ENCODE measurements at regions not wholly inside any gene's neighbourhood (a gene's known extent, or its start where the extent isn't known, plus 50 kb on each side); places are given as distances from the start of the nearest gene placed in this dataset.

GRCh38 chr9:95764533-95765319, 110.8 kb upstream of the ERCC6L2 start:
- Histone ChIP-seq H3K27me3 (ENCODE audit: insufficient read depth, poor library complexity, severe bottlenecking) (no peaks in the 10 kb centered on the region), H3K4me3 (replicated peaks; ENCODE audit: insufficient read depth, low read length) (no peak overlapping the region), H3K27ac (replicated peaks) (no peak overlapping the region)
- DNase-seq (ENCODE audit: low read depth in 1 of 2, low spot score in 1 of 2), result no peak
- TF ChIP-seq REST (IDR thresholded peaks at IDR 0.05; ENCODE audit: insufficient replicate concordance, low read depth), result no peak
- TF ChIP-seq CTCF (IDR thresholded peaks at IDR 0.05; ENCODE audit: insufficient read depth, low read length), result no peak
- no peak for TF ChIP-seq POLR2AphosphoS5 (IDR thresholded peaks at IDR 0.05; ENCODE audit: low read depth)
- TF ChIP-seq GABPA (IDR thresholded peaks at IDR 0.05; ENCODE audit: low read depth), result no peak
- TF ChIP-seq SPI1 (IDR thresholded peaks at IDR 0.05; ENCODE audit: borderline replicate concordance, low read depth), result no peak

- no peak overlapping the region for H3K27ac ChIP-seq (replicated peaks)
- H3K27me3 ChIP-seq (ENCODE audit: insufficient read depth, poor library complexity, severe bottlenecking), result no peaks in the 10 kb centered on the region
- no peak for DNase-seq (ENCODE audit: low read depth in 1 of 2, low spot score in 1 of 2)
- TF ChIP-seq GABPA (IDR thresholded peaks at IDR 0.05; ENCODE audit: low read depth), result no peak
- TF ChIP-seq SPI1 (IDR thresholded peaks at IDR 0.05; ENCODE audit: borderline replicate concordance, low read depth), result no peak
- no peak for TF ChIP-seq CTCF (IDR thresholded peaks at IDR 0.05; ENCODE audit: insufficient read depth, low read length)
- TF ChIP-seq POLR2AphosphoS5 (IDR thresholded peaks at IDR 0.05; ENCODE audit: low read depth), result no peak
- TF ChIP-seq REST (IDR thresholded peaks at IDR 0.05; ENCODE audit: insufficient replicate concordance, low read depth), result no peak
- no peak overlapping the region for H3K4me3 ChIP-seq (replicated peaks; ENCODE audit: insufficient read depth, low read length)
Observed at GRCh38 chr9:95763983-95764382, 111.5 kb upstream of the ERCC6L2 start.

GRCh38 chr9:95763006-95763405, 112.5 kb upstream of the ERCC6L2 start:
- Histone ChIP-seq H3K27ac (replicated peaks) (no peak overlapping the region), H3K27me3 (ENCODE audit: insufficient read depth, poor library complexity, severe bottlenecking) (no peaks in the 10 kb centered on the region), H3K4me3 (replicated peaks; ENCODE audit: insufficient read depth, low read length) (no peak overlapping the region)
- TF ChIP-seq POLR2AphosphoS5 (IDR thresholded peaks at IDR 0.05; ENCODE audit: low read depth) (no peak), REST (IDR thresholded peaks at IDR 0.05; ENCODE audit: insufficient replicate concordance, low read depth) (no peak), GABPA (IDR thresholded peaks at IDR 0.05; ENCODE audit: low read depth) (no peak)
- no peak for DNase-seq (ENCODE audit: low read depth in 1 of 2, low spot score in 1 of 2)

Data from HL-60 (cell line).